Smooth muscle cell (in vitro differentiated cells): ENCODE measurements at regions not wholly inside any gene's neighbourhood (a gene's known extent, or its start where the extent isn't known, plus 50 kb on each side); places are given as distances from the start of the nearest gene placed in this dataset.

Experiments
- DNase-seq: peaks from one replicate; lab custom pipeline; 2025; ENCODE audit not compliant: unreplicated experiment; lab: John Stamatoyannopoulos, UW
- H2AFZ ChIP-seq: fragments of 200-600 bp; sonication (generic); 2 replicates; pipeline ENCODE4 v1.6.0; 2016; ENCODE audit warnings: antibody characterized with exemption, low read depth, mild to moderate bottlenecking
- H3F3A ChIP-seq: fragments of 200-600 bp; sonication (generic); 2 replicates; pipeline ENCODE4 v1.6.0; 2017; ENCODE audit warnings: antibody characterized with exemption, low read depth
- H3K27ac ChIP-seq: fragments of 200-600 bp; sonication (generic); 2 replicates; pipeline ENCODE4 v1.5.1; 2016; ENCODE audit warnings: low read depth, mild to moderate bottlenecking
- H3K27me3 ChIP-seq: fragments of 200-600 bp; sonication (generic); 2 replicates; pipeline ENCODE4 v1.6.1; 2016; ENCODE audit warnings: low read depth, mild to moderate bottlenecking
- H3K36me3 ChIP-seq: fragments of 200-600 bp; sonication (generic); 2 replicates; pipeline ENCODE4 v1.5.1; 2016; ENCODE audit warnings: low read depth
- H3K4me1 ChIP-seq: fragments of 200-600 bp; sonication (generic); 2 replicates; pipeline ENCODE4 v1.5.1; 2016; ENCODE audit warnings: low read depth
- H3K4me2 ChIP-seq: fragments of 200-600 bp; sonication (generic); 2 replicates; pipeline ENCODE4 v1.6.0; 2016; ENCODE audit warnings: mild to moderate bottlenecking
- H3K4me3 ChIP-seq: fragments of 200-600 bp; sonication (generic); 2 replicates; pipeline ENCODE4 v1.5.1; 2016; ENCODE audit warnings: mild to moderate bottlenecking
- H3K79me2 ChIP-seq: fragments of 200-600 bp; sonication (generic); 2 replicates; pipeline ENCODE4 v1.6.0; 2016; ENCODE audit warnings: low read depth, mild to moderate bottlenecking
- H3K9ac ChIP-seq: fragments of 200-600 bp; sonication (generic); 2 replicates; pipeline ENCODE4 v1.6.0; 2016; ENCODE audit warnings: low read depth
- H3K9me3 ChIP-seq: fragments of 200-600 bp; sonication (generic); replicated peaks from 2 replicates; pipeline ENCODE4 v1.5.1; 2016; ENCODE audit warnings: low read depth
- H4K20me1 ChIP-seq: fragments of 200-600 bp; sonication (generic); 2 replicates; pipeline ENCODE4 v1.6.0; 2016; ENCODE audit warnings: low read depth
- CTCF ChIP-seq: fragments of 200-600 bp; sonication (generic); IDR thresholded peaks from 2 replicates; pipeline ENCODE4 v1.5.1; 2017; ENCODE audit warnings: borderline replicate concordance, mild to moderate bottlenecking, antibody characterized with exemption; ENCODE audit not compliant: insufficient read depth, poor library complexity, severe bottlenecking
- WGBS: methylation state at CpG from one replicate; pipeline ENCODE4 v1.1.7; 2016; ENCODE audit warnings: low lambda C conversion rate; 5-methylcytosine and 5-hydroxymethylcytosine counted together

DNA sequence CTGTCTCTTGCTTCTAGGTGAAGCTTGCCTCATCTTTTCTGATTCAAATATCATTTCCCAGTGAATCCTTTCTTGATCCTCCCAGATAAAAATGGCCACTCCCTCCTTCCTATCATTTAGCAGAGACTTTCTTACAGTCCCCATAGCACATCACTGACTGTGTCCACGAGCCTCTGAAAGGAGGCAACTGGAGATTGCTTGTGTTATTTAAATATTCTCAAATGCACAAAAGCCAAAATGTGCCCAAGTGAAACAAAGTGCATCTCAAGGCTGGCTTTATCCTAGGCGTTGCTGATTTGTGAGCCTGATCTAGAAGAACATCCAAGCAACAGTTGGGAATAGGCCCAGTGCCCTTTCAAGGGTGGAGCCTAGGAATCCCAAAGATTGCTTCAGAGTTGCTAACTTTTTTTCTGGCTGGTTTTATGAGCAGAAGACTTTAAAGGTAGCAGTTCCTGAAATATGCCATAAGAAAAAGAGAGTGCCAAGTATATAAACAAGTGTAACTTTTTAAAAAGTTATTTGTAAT lies 393.6 kb downstream of the CD83 start:
- Histone ChIP-seq H3K9ac (no peak overlapping the region), H3K27me3 (no peaks in the 10 kb centered on the region), H3K36me3 (no peaks in the 10 kb centered on the region), H3K27ac (no peak overlapping the region), H3K4me3 (no peak overlapping the region), H3K4me1 (no peaks in the 10 kb centered on the region), H3F3A (no peaks in the 10 kb centered on the region), H3K9me3 (no peaks in the 10 kb centered on the region), H3K79me2 (no peaks in the 10 kb centered on the region), H2AFZ (no peak overlapping the region), H4K20me1 (no peaks in the 10 kb centered on the region), H3K4me2 (no peak overlapping the region)
- no peak for DNase-seq
- TF ChIP-seq CTCF, result no peak
- 89% methylated on average over 2 of the region's 2 CpGs for WGBS

GRCh38 chr6:14512246-14512645 lies 394.7 kb downstream of the CD83 start:
- Histone ChIP-seq H3K4me1 (no peaks in the 10 kb centered on the region), H3F3A (no peaks in the 10 kb centered on the region), H3K27me3 (no peaks in the 10 kb centered on the region), H3K79me2 (no peaks in the 10 kb centered on the region), H3K27ac (no peak overlapping the region), H2AFZ (no peak overlapping the region), H3K9ac (no peak overlapping the region), H3K36me3 (no peaks in the 10 kb centered on the region), H4K20me1 (no peaks in the 10 kb centered on the region), H3K4me3 (no peak overlapping the region), H3K4me2 (no peak overlapping the region), H3K9me3 (no peaks in the 10 kb centered on the region)
- no peak for TF ChIP-seq CTCF
- WGBS, result 87% methylated on average over 3 of the region's 3 CpGs
- DNase-seq, result no peak

DNA sequence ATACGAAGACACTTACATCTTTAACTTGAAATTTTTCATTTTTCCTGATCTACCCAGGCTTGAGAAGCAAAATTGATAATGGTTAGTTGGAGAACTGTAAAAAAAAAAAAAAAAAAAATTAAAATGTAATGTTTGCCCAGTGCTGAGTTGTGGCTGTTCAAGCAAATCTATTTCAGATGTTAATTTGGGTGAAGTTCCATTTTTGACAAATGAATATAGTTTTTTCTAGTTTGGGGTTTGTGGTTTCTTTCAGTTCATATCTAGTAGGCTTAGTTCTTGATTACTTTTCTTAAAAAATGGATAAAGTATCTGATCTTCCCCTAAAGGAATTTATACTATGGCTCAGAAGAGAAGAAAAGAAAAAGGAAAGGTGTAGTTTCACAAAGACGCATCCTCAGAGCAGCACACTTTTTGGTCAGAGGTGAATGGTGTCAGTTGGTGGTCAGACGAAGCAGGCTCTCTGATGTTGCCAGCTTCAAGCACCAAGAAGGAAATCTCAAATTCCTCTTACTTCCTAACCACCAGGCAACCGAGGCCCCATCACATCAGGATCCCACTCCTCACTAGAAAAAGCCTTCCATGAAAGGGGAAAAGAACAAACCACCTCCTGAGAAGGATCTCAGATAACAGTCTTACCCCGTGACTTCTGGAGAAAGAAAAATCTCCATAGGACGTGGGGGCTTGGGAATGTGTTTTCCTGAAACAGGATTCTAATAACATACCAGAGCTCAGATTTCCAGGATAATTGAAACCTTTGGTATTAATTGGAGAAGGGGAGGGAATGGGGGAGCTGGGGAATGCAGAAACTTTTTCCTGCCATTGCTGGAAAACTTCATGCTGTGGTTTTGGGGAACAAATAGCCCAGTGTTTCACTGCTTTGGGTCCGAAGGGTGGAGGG lies 396.2 kb downstream of the CD83 start:
- WGBS, result 84% methylated on average over 7 of the region's 7 CpGs

More for the DNA sequence above, 396.2 kb downstream of the CD83 start:
- Histone ChIP-seq H3K9me3 (no peaks in the 10 kb centered on the region), H3K27ac (no peak overlapping the region), H3K36me3 (no peaks in the 10 kb centered on the region), H3K27me3 (no peaks in the 10 kb centered on the region), H3K4me1 (no peaks in the 10 kb centered on the region), H2AFZ (no peak overlapping the region), H3K4me2 (no peak overlapping the region), H3K9ac (no peak overlapping the region), H3K79me2 (no peaks in the 10 kb centered on the region), H3F3A (no peaks in the 10 kb centered on the region), H3K4me3 (no peak overlapping the region), H4K20me1 (no peaks in the 10 kb centered on the region)
- no peak for DNase-seq
- TF ChIP-seq CTCF, result no peak
